Large intestine (tissue), 3 donors: ENCODE measurements at regions not wholly inside any gene's neighbourhood (a gene's known extent, or its start where the extent isn't known, plus 50 kb on each side); places are given as distances from the start of the nearest gene placed in this dataset.
"Not testable (repeated sequence)": the region's sequence is repeated elsewhere in the genome, so short reads cannot be mapped to it uniquely, and the experiment has no call there.

Source experiments
- DNase-seq, 2 donors: peaks; one replicate each; pipeline versions ENCODE4 v3.0.0 to v3.0.0-alpha.2; 2013
- H3K27ac ChIP-seq: one replicate; pipeline ENCODE4 v1.5.1; 2013; ENCODE audit warnings: low read length
- H3K27me3 ChIP-seq: 2 replicates; pipeline ENCODE4 v1.6.1; 2013; ENCODE audit warnings: low read length; ENCODE audit not compliant: control insufficient read depth, insufficient read depth
- H3K36me3 ChIP-seq: 2 replicates; pipeline ENCODE4 v1.6.1; 2013; ENCODE audit warnings: low read length; ENCODE audit not compliant: control insufficient read depth, insufficient read depth
- H3K4me1 ChIP-seq: one replicate; pipeline ENCODE4 v1.6.1; 2013; ENCODE audit warnings: low read length; ENCODE audit not compliant: control insufficient read depth, insufficient read depth
- H3K4me3 ChIP-seq: one replicate; pipeline ENCODE4 v1.5.1; 2013; ENCODE audit warnings: low read length
- H3K9me3 ChIP-seq: one replicate; pipeline ENCODE4 v1.6.1; 2013; ENCODE audit warnings: mild to moderate bottlenecking, low read depth, low read length, moderate library complexity; ENCODE audit not compliant: control insufficient read depth
- WGBS: methylation state at CpG from one replicate; pipeline ENCODE4 v1.1.5; 2013; ENCODE audit warnings: low lambda C conversion rate; ENCODE audit not compliant: insufficient coverage; 5-methylcytosine and 5-hydroxymethylcytosine counted together

DNA sequence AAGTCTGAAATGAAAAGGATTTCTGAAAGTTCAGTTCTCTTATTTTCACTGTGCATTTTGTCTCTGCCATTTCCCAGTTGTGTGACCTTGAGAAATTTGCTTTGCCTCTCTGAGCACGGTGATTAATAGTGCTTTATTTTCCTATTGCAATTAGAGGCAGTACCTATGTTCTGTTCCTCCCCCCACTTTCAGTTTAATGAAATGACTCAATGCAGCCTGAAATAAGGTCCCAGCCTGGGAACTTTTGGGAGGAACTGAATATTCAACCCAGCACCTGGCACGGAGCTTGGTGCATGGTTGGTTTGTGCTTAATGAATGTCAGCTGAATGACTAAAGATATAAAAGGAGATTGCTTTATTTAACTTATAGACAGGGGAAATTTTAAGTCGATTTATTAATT, 352.6 kb downstream of the PDCD6IP start:
- Histone ChIP-seq H3K4me3 (no peak overlapping the region), H3K27me3 (no peaks in the 10 kb centered on the region), H3K36me3 (no peaks in the 10 kb centered on the region), H3K4me1 (no peaks in the 10 kb centered on the region), H3K9me3 (no peaks in the 10 kb centered on the region), H3K27ac (no peak overlapping the region)
- no peak for DNase-seq
- WGBS, result no CpG with 5 or more reads among the region's 3 CpGs

DNA sequence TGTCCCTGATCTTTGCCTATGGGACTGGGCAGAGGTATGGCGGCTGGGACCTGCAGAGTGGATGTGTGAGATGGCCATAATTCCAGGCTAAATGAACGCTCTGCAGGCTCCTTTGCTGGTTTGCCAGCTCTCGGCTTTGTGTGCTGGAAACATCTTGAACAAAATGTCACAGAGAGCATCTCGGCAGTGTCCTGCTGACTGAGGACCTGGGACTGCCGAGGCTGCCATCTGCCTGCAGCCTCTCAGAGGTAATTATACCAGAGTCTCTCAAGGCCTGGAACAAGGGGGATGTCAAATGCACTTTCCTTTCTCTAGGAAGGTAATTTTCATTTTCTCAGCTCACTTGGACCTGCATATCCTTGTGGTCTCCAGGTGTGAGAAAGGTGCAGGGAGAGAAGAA, 354.2 kb downstream of the PDCD6IP start:
- DNase-seq, result no peak
- no peaks in the 10 kb centered on the region for H3K4me1 ChIP-seq
- H3K4me3 ChIP-seq, result no peak overlapping the region
- no peaks in the 10 kb centered on the region for H3K36me3 ChIP-seq
- no peak overlapping the region for H3K27ac ChIP-seq
- no peaks in the 10 kb centered on the region for H3K9me3 ChIP-seq
- WGBS, result no CpG with 5 or more reads among the region's 5 CpGs
- no peaks in the 10 kb centered on the region for H3K27me3 ChIP-seq

DNA sequence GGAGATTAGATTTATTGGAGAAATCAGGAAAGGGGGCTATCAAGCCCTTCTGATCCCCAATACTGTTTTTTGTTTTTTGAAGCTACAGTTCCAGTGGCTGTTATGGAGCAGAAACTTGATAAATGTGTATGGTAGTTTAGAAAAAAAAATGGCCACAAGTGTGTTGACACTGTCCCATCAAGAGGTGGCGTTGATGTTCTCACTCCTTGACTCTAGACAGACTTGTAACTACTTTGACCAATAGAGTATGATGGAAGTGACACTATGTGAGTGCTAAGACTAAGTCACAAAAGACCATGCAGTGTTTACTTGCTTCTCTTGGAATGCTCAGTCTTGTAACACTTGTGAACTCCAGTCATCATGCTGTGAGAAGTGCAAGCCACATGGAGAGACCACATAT, 356.7 kb downstream of the PDCD6IP start:
- H3K4me3 ChIP-seq, result no peak overlapping the region
- H3K27ac ChIP-seq, result no peak overlapping the region
- DNase-seq, result peak in 1 of 2 donors; percentile 35
- no peaks in the 10 kb centered on the region for H3K4me1 ChIP-seq
- no CpG with 5 or more reads among the region's 1 CpG for WGBS
- no peaks in the 10 kb centered on the region for H3K9me3 ChIP-seq
- H3K27me3 ChIP-seq, result no peaks in the 10 kb centered on the region
- no peaks in the 10 kb centered on the region for H3K36me3 ChIP-seq

GRCh38 chr3:34155666-34156065, 357.2 kb downstream of the PDCD6IP start:
- WGBS, result no CpG with 5 or more reads among the region's 2 CpGs

GRCh38 chr3:34157491-34157890, 359.1 kb downstream of the PDCD6IP start:
- Histone ChIP-seq H3K36me3 (no peaks in the 10 kb centered on the region), H3K4me3 (no peak overlapping the region), H3K9me3 (no peaks in the 10 kb centered on the region), H3K4me1 (no peaks in the 10 kb centered on the region), H3K27me3 (no peaks in the 10 kb centered on the region), H3K27ac (no peak overlapping the region)
- DNase-seq, result no peak

More at GRCh38 chr3:34155666-34156065, 357.2 kb downstream of the PDCD6IP start:
- Histone ChIP-seq H3K4me1 (no peaks in the 10 kb centered on the region), H3K27ac (no peak overlapping the region), H3K36me3 (no peaks in the 10 kb centered on the region), H3K9me3 (no peaks in the 10 kb centered on the region), H3K27me3 (no peaks in the 10 kb centered on the region), H3K4me3 (no peak overlapping the region)
- DNase-seq, result no peak

GRCh38 chr3:34159613-34160420, 361.4 kb downstream of the PDCD6IP start:
- no peak for DNase-seq
- Histone ChIP-seq H3K27ac (no peak overlapping the region), H3K4me1 (no peaks in the 10 kb centered on the region), H3K27me3 (no peaks in the 10 kb centered on the region), H3K9me3 (no peaks in the 10 kb centered on the region), H3K4me3 (no peak overlapping the region), H3K36me3 (no peaks in the 10 kb centered on the region)
- 93% methylated on average over 2 of the region's 4 CpGs for WGBS

- H3K36me3 ChIP-seq, H3K9me3 ChIP-seq, H3K27ac ChIP-seq, H3K4me3 ChIP-seq, DNase-seq, H3K4me1 ChIP-seq, H3K27me3 ChIP-seq: not testable (repeated sequence)
- no CpG with 5 or more reads among the region's 8 CpGs for WGBS
These were observed 371.2 kb downstream of the PDCD6IP start for GRCh38 chr3:34169636-34170035.

- DNase-seq, result no peak
- Histone ChIP-seq H3K9me3 (no peaks in the 10 kb centered on the region), H3K36me3 (no peaks in the 10 kb centered on the region), H3K27me3 (no peaks in the 10 kb centered on the region), H3K4me1 (peaks cover 5% of the 10 kb centered on the region), H3K27ac (no peak overlapping the region), H3K4me3 (no peak overlapping the region)
These were observed 376.3 kb downstream of the PDCD6IP start for GRCh38 chr3:34174740-34175139.

GRCh38 chr3:34175636-34176176, 377.3 kb downstream of the PDCD6IP start:
- peak overlapping the region; percentile 57 for H3K27ac ChIP-seq
- no peaks in the 10 kb centered on the region for H3K27me3 ChIP-seq
- no peaks in the 10 kb centered on the region for H3K9me3 ChIP-seq
- H3K36me3 ChIP-seq, result no peaks in the 10 kb centered on the region
- H3K4me1 ChIP-seq, result peaks cover 5% of the 10 kb centered on the region
- DNase-seq, result peak; percentile 31 to 88
- H3K4me3 ChIP-seq, result no peak overlapping the region
- WGBS, result no CpG with 5 or more reads among the region's 2 CpGs

DNA sequence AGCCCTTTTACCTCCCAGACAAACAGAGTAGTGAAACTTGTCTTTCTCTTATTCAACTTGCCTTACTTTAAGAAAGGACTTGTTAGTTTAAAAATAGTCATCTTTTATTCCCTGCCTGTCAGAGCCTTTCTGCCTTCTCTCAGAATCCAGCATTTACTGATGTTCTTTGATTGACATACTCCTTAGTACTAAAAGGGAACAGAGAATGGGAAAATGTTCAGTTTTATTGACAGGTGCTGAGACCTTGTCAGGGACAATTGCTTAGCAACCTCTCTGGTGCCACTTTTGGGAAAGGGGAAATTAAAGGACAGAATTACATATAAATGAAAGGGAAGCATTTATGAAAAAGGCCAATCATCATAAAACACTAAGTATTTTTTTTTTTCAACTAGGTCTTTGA, 378.3 kb downstream of the PDCD6IP start:
- Histone ChIP-seq H3K27ac (no peak overlapping the region), H3K4me1 (peaks cover 5% of the 10 kb centered on the region), H3K4me3 (no peak overlapping the region), H3K27me3 (no peaks in the 10 kb centered on the region), H3K9me3 (no peaks in the 10 kb centered on the region), H3K36me3 (no peaks in the 10 kb centered on the region)
- no peak for DNase-seq

GRCh38 chr3:34178415-34178814, 380.0 kb downstream of the PDCD6IP start:
- H3K27me3 ChIP-seq, result no peaks in the 10 kb centered on the region
- DNase-seq, result no peak
- no peaks in the 10 kb centered on the region for H3K9me3 ChIP-seq
- H3K4me1 ChIP-seq, result peaks cover 5% of the 10 kb centered on the region
- no peak overlapping the region for H3K27ac ChIP-seq
- 100% methylated on average over 1 of the region's 2 CpGs for WGBS
- H3K4me3 ChIP-seq, result no peak overlapping the region
- no peaks in the 10 kb centered on the region for H3K36me3 ChIP-seq
